ENCODE measurements at regions not wholly inside any gene's neighbourhood (a gene's known extent, or its start where the extent isn't known, plus 50 kb on each side); places are given as distances from the start of the nearest gene placed in this dataset.

DNA sequence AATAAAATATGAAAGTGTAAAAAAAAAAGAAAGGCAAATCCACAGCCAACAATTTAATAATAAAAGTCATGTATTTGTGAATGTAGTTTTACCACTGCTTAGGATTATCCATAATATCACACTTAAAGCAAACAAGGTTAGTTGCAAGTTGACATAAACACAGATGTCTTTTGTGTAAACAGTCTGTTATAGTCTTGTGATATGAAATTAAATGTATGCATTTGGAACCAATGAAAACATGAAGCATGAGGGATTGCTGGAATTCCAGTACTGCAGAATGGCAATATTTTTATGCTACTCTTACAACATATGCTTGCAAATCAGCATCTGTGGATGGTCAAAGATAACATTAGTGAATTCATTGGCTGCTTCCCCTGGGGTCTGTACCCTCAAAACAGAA is 148.1 kb downstream of the DNAJB9 start (continued):
- TF ChIP-seq, protein P1, sequence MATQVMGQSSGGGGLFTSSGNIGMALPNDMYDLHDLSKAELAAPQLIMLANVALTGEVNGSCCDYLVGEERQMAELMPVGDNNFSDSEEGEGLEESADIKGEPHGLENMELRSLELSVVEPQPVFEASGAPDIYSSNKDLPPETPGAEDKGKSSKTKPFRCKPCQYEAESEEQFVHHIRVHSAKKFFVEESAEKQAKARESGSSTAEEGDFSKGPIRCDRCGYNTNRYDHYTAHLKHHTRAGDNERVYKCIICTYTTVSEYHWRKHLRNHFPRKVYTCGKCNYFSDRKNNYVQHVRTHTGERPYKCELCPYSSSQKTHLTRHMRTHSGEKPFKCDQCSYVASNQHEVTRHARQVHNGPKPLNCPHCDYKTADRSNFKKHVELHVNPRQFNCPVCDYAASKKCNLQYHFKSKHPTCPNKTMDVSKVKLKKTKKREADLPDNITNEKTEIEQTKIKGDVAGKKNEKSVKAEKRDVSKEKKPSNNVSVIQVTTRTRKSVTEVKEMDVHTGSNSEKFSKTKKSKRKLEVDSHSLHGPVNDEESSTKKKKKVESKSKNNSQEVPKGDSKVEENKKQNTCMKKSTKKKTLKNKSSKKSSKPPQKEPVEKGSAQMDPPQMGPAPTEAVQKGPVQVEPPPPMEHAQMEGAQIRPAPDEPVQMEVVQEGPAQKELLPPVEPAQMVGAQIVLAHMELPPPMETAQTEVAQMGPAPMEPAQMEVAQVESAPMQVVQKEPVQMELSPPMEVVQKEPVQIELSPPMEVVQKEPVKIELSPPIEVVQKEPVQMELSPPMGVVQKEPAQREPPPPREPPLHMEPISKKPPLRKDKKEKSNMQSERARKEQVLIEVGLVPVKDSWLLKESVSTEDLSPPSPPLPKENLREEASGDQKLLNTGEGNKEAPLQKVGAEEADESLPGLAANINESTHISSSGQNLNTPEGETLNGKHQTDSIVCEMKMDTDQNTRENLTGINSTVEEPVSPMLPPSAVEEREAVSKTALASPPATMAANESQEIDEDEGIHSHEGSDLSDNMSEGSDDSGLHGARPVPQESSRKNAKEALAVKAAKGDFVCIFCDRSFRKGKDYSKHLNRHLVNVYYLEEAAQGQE (IDR thresholded peaks at IDR 0.05) = no peak
- TF ChIP-seq EGR1 (IDR thresholded peaks at IDR 0.05; ENCODE audit: low read depth in 2 of 2) = no peak

DNA sequence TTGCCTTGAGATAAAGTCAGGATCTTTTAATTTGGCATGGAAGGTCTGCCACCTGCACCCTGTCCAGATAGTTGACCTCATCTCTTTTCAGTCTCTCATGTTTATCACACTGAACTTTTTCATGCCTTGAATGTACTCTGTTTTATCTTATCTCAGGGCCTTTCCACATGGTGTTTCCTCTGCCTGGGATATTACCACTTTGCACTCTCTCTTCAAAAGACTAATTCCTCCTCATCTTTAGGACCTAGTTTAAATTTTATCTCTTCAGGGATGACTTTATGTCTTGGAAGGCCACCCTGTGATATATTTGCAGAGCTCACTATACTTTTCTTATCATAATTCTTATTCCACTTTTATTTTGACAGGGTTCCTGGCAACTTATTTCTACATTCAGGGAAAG is 150.0 kb downstream of the DNAJB9 start:
- DNase-seq (ENCODE audit: low spot score) = no peak
- TF ChIP-seq, protein P2, sequence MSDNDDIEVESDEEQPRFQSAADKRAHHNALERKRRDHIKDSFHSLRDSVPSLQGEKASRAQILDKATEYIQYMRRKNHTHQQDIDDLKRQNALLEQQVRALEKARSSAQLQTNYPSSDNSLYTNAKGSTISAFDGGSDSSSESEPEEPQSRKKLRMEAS (IDR thresholded peaks at IDR 0.05) = no peak
- no peak for TF ChIP-seq JUND (IDR thresholded peaks at IDR 0.05)
- TF ChIP-seq HNF4A (conservative IDR thresholded peaks at IDR 0.05) = no peak
- no peak for TF ChIP-seq NR2F2 (IDR thresholded peaks at IDR 0.05)
- TF ChIP-seq CTCF (IDR thresholded peaks at IDR 0.05; ENCODE audit: low read depth, low read length, missing input control) = no peak
- TF ChIP-seq FOXA1 (IDR thresholded peaks at IDR 0.05) = no peak
- TF ChIP-seq YY1 (IDR thresholded peaks at IDR 0.05) = no peak
- no peak for TF ChIP-seq GABPA (IDR thresholded peaks at IDR 0.05 in 1 of 2, conservative IDR thresholded peaks at IDR 0.05 in 1 of 2)
- Histone ChIP-seq H3K9me3 (ENCODE audit: control insufficient read depth in 4 of 4, low read length in 3 of 4) (no peaks in the 10 kb centered on the region), H3K36me3 (ENCODE audit: control insufficient read depth in 4 of 4, insufficient read depth in 3 of 4, low read depth in 1 of 4, low read length in 3 of 4) (no peaks in the 10 kb centered on the region), H3K27me3 (ENCODE audit: control insufficient read depth in 4 of 4, insufficient read depth in 4 of 4, low read length in 3 of 4) (peaks cover 0 to 5% (median 0%) of the 10 kb centered on the region in 4 donors), H3K4me3 (ENCODE audit: low read depth in 1 of 3, low read length in 3 of 3) (no peak overlapping the region), H3K27ac (ENCODE audit: low read depth in 1 of 2, low read length in 2 of 2) (no peak overlapping the region), H3K4me1 (ENCODE audit: control insufficient read depth in 4 of 4, insufficient read depth in 4 of 4, low read length in 3 of 4) (no peaks in the 10 kb centered on the region), H3K9ac (ENCODE audit: low read depth in 1 of 2, low read length in 2 of 2) (no peak overlapping the region)

GRCh38 chr7:108722561-108722960 is 152.9 kb downstream of the DNAJB9 start:
- no peak for DNase-seq (ENCODE audit: low spot score)
- no peaks in the 10 kb centered on the region for H3K4me1 ChIP-seq (ENCODE audit: control insufficient read depth in 4 of 4, insufficient read depth in 4 of 4, low read length in 3 of 4)
- no peaks in the 10 kb centered on the region for H3K27me3 ChIP-seq (ENCODE audit: control insufficient read depth in 4 of 4, insufficient read depth in 4 of 4, low read length in 3 of 4)
- no peaks in the 10 kb centered on the region for H3K36me3 ChIP-seq (ENCODE audit: control insufficient read depth in 4 of 4, insufficient read depth in 3 of 4, low read depth in 1 of 4, low read length in 3 of 4)
- H3K9me3 ChIP-seq (ENCODE audit: control insufficient read depth in 4 of 4, low read length in 3 of 4) = no peaks in the 10 kb centered on the region
- no peak overlapping the region for H3K4me3 ChIP-seq (ENCODE audit: low read depth in 1 of 3, low read length in 3 of 3)
- WGBS = 70% methylated on average over 1 of the region's 1 CpG
- no peak overlapping the region for H3K9ac ChIP-seq (ENCODE audit: low read depth in 1 of 2, low read length in 2 of 2)
- no peak overlapping the region for H3K27ac ChIP-seq (ENCODE audit: low read depth in 1 of 2, low read length in 2 of 2)
- TF ChIP-seq SP1 (IDR thresholded peaks at IDR 0.05) (no peak), HNF4G (IDR thresholded peaks at IDR 0.05) (no peak), RXRA (IDR thresholded peaks at IDR 0.05) (no peak), EGR1 (IDR thresholded peaks at IDR 0.05; ENCODE audit: low read depth in 2 of 2) (no peak), FOXA2 (IDR thresholded peaks at IDR 0.05) (no peak), CTCF (IDR thresholded peaks at IDR 0.05; ENCODE audit: low read depth, low read length, missing input control) (no peak), GABPA (IDR thresholded peaks at IDR 0.05 in 1 of 2, conservative IDR thresholded peaks at IDR 0.05 in 1 of 2) (no peak)

Data from liver (tissue), 8 donors.